HT-29 (cell line): ENCODE measurements at regions not wholly inside any gene's neighbourhood (a gene's known extent, or its start where the extent isn't known, plus 50 kb on each side); places are given as distances from the start of the nearest gene placed in this dataset.
A peak's percentile ranks its signal among the peaks of the same experiment; 100 is the strongest.
"Not testable (repeated sequence)": the region's sequence is repeated elsewhere in the genome, so short reads cannot be mapped to it uniquely, and the experiment has no call there.

ENCODE experiments used
- DNase-seq: peaks from one replicate; pipeline ENCODE4 v3.0.0-alpha.2; 2015; ENCODE audit warnings: low spot score

GRCh38 chr18:60015826-60016225, 116.0 kb downstream of the PMAIP1 start:
- DNase-seq, result not testable (repeated sequence)

- DNase-seq, result not testable (repeated sequence)
These were observed 113.4 kb downstream of the PMAIP1 start for GRCh38 chr18:60013148-60013547.

GRCh38 chr18:60010984-60011383, 111.2 kb downstream of the PMAIP1 start:
- no peak for DNase-seq

GRCh38 chr18:60010513-60010912, 110.7 kb downstream of the PMAIP1 start:
- DNase-seq, result no peak

- no peak for DNase-seq
These were observed 107.9 kb downstream of the PMAIP1 start for GRCh38 chr18:60007661-60008060.

GRCh38 chr18:60003610-60004185, 103.9 kb downstream of the PMAIP1 start:
- DNase-seq, result no peak

GRCh38 chr18:59996370-59996966, 96.7 kb downstream of the PMAIP1 start:
- peak; percentile 48 for DNase-seq

- peak; percentile 36 for DNase-seq
These were observed 94.6 kb downstream of the PMAIP1 start for GRCh38 chr18:59994357-59994756.

GRCh38 chr18:59993560-59993959, 93.8 kb downstream of the PMAIP1 start:
- no peak for DNase-seq

- no peak for DNase-seq
These were observed 90.5 kb downstream of the PMAIP1 start for GRCh38 chr18:59990121-59990823.

GRCh38 chr18:59988098-59988706, 88.4 kb downstream of the PMAIP1 start:
- peak; percentile 30 for DNase-seq

GRCh38 chr18:59987102-59987501, 87.3 kb downstream of the PMAIP1 start:
- DNase-seq, result no peak

- DNase-seq, result no peak
These were observed 86.3 kb downstream of the PMAIP1 start for GRCh38 chr18:59986139-59986538.

GRCh38 chr18:59985289-59985688, 85.5 kb downstream of the PMAIP1 start:
- DNase-seq, result no peak

GRCh38 chr18:59983506-59983905, 83.7 kb downstream of the PMAIP1 start:
- no peak for DNase-seq

- no peak for DNase-seq
These were observed 80.4 kb downstream of the PMAIP1 start for GRCh38 chr18:59980188-59980637.

GRCh38 chr18:59971871-59972428, 72.2 kb downstream of the PMAIP1 start:
- no peak for DNase-seq

GRCh38 chr18:59971144-59971543, 71.3 kb downstream of the PMAIP1 start:
- DNase-seq, result not testable (repeated sequence)

GRCh38 chr18:59969477-59970028, 69.8 kb downstream of the PMAIP1 start:
- not testable (repeated sequence) for DNase-seq

- no peak for DNase-seq
These were observed 68.8 kb downstream of the PMAIP1 start for GRCh38 chr18:59968583-59968982.

GRCh38 chr18:59967878-59968277, 68.1 kb downstream of the PMAIP1 start:
- DNase-seq, result no peak

- DNase-seq, result no peak
These were observed 67.1 kb downstream of the PMAIP1 start for GRCh38 chr18:59966913-59967312.
